ENCODE measurements at regions not wholly inside any gene's neighbourhood (a gene's known extent, or its start where the extent isn't known, plus 50 kb on each side); places are given as distances from the start of the nearest gene placed in this dataset.

DNA sequence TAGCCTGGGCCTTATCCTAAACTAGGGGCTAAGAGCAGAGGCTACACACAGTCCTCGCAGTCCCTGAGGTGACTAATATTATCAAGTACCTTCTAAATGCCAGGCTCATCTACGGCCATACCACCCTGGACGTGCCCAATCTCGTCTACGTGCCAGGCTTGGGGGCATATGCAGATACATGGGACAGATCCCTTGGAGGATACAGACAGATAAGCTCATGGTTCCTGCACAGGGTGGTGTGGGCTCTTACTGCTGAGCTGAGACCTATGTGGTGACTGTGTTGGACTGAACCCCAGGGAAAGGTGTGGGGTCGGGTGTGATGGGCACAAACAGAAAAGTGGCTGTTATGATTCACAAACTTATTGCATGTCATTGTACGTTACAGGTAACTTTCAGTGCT, 268.4 kb upstream of the NEBL start (continued):
- TF ChIP-seq, protein P1, sequence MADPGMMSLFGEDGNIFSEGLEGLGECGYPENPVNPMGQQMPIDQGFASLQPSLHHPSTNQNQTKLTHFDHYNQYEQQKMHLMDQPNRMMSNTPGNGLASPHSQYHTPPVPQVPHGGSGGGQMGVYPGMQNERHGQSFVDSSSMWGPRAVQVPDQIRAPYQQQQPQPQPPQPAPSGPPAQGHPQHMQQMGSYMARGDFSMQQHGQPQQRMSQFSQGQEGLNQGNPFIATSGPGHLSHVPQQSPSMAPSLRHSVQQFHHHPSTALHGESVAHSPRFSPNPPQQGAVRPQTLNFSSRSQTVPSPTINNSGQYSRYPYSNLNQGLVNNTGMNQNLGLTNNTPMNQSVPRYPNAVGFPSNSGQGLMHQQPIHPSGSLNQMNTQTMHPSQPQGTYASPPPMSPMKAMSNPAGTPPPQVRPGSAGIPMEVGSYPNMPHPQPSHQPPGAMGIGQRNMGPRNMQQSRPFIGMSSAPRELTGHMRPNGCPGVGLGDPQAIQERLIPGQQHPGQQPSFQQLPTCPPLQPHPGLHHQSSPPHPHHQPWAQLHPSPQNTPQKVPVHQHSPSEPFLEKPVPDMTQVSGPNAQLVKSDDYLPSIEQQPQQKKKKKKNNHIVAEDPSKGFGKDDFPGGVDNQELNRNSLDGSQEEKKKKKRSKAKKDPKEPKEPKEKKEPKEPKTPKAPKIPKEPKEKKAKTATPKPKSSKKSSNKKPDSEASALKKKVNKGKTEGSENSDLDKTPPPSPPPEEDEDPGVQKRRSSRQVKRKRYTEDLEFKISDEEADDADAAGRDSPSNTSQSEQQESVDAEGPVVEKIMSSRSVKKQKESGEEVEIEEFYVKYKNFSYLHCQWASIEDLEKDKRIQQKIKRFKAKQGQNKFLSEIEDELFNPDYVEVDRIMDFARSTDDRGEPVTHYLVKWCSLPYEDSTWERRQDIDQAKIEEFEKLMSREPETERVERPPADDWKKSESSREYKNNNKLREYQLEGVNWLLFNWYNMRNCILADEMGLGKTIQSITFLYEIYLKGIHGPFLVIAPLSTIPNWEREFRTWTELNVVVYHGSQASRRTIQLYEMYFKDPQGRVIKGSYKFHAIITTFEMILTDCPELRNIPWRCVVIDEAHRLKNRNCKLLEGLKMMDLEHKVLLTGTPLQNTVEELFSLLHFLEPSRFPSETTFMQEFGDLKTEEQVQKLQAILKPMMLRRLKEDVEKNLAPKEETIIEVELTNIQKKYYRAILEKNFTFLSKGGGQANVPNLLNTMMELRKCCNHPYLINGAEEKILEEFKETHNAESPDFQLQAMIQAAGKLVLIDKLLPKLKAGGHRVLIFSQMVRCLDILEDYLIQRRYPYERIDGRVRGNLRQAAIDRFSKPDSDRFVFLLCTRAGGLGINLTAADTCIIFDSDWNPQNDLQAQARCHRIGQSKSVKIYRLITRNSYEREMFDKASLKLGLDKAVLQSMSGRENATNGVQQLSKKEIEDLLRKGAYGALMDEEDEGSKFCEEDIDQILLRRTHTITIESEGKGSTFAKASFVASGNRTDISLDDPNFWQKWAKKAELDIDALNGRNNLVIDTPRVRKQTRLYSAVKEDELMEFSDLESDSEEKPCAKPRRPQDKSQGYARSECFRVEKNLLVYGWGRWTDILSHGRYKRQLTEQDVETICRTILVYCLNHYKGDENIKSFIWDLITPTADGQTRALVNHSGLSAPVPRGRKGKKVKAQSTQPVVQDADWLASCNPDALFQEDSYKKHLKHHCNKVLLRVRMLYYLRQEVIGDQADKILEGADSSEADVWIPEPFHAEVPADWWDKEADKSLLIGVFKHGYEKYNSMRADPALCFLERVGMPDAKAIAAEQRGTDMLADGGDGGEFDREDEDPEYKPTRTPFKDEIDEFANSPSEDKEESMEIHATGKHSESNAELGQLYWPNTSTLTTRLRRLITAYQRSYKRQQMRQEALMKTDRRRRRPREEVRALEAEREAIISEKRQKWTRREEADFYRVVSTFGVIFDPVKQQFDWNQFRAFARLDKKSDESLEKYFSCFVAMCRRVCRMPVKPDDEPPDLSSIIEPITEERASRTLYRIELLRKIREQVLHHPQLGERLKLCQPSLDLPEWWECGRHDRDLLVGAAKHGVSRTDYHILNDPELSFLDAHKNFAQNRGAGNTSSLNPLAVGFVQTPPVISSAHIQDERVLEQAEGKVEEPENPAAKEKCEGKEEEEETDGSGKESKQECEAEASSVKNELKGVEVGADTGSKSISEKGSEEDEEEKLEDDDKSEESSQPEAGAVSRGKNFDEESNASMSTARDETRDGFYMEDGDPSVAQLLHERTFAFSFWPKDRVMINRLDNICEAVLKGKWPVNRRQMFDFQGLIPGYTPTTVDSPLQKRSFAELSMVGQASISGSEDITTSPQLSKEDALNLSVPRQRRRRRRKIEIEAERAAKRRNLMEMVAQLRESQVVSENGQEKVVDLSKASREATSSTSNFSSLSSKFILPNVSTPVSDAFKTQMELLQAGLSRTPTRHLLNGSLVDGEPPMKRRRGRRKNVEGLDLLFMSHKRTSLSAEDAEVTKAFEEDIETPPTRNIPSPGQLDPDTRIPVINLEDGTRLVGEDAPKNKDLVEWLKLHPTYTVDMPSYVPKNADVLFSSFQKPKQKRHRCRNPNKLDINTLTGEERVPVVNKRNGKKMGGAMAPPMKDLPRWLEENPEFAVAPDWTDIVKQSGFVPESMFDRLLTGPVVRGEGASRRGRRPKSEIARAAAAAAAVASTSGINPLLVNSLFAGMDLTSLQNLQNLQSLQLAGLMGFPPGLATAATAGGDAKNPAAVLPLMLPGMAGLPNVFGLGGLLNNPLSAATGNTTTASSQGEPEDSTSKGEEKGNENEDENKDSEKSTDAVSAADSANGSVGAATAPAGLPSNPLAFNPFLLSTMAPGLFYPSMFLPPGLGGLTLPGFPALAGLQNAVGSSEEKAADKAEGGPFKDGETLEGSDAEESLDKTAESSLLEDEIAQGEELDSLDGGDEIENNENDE (IDR thresholded peaks at IDR 0.05; ENCODE audit: insufficient replicate concordance, low read length): no peak
- TF ChIP-seq CHD2 (IDR thresholded peaks at IDR 0.05; ENCODE audit: low read length): no peak
- TF ChIP-seq EGR1 (IDR thresholded peaks at IDR 0.05; ENCODE audit: borderline replicate concordance, low read depth, low read length): no peak
- TF ChIP-seq, protein P2, sequence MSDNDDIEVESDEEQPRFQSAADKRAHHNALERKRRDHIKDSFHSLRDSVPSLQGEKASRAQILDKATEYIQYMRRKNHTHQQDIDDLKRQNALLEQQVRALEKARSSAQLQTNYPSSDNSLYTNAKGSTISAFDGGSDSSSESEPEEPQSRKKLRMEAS (IDR thresholded peaks at IDR 0.05): no peak
- TF ChIP-seq SIRT6 (IDR thresholded peaks at IDR 0.05; ENCODE audit: low read length): no peak
